Sigmoid colon (tissue), 6 donors: ENCODE measurements at regions not wholly inside any gene's neighbourhood (a gene's known extent, or its start where the extent isn't known, plus 50 kb on each side); places are given as distances from the start of the nearest gene placed in this dataset.

Source experiments
- DNase-seq: peaks from one replicate; pipeline ENCODE4 v3.0.0-alpha.2; 2019
- H3K27ac ChIP-seq, 4 donors: fragments of 200-600 bp; sonication (generic); one replicate each; pipeline ENCODE4 v1.5.1; 2016 to 2019; ENCODE audit warnings: mild to moderate bottlenecking in 1 of 4
- H3K27me3 ChIP-seq, 3 donors: fragments of 200-600 bp; sonication (generic); one replicate each; pipeline ENCODE4 v1.5.1; 2019; ENCODE audit warnings: mild to moderate bottlenecking in 1 of 3
- H3K36me3 ChIP-seq, 4 donors: fragments of 200-600 bp; sonication (generic); one replicate each; pipeline ENCODE4 v1.5.1; 2016 to 2019
- H3K4me1 ChIP-seq, 4 donors: fragments of 200-600 bp; sonication (generic); one replicate each; pipeline ENCODE4 v1.5.1; 2017 to 2019
- H3K4me3 ChIP-seq, 4 donors: fragments of 200-600 bp; sonication (generic); one replicate each; pipeline ENCODE4 v1.5.1; 2017 to 2019; ENCODE audit warnings: mild to moderate bottlenecking in 2 of 4, moderate library complexity in 1 of 4
- H3K9me3 ChIP-seq, 4 donors: fragments of 200-600 bp in 3 of 4; sonication (generic) in 3 of 4; one replicate each; pipeline versions ENCODE4 v1.5.1 to v1.6.1; 2013 to 2019
- CTCF ChIP-seq, 4 experiments: fragments of 450-650 bp in 3 of 4; fragments of 200-600 bp in 1 of 4; IDR thresholded peaks; one replicate each; pipeline ENCODE4 v1.5.1; 2016 to 2019; ENCODE audit warnings: antibody characterized with exemption in 4 of 4, mild to moderate bottlenecking in 3 of 4, moderate library complexity in 2 of 4
- EP300 ChIP-seq, 4 donors: sonication (generic); formaldehyde crosslinking; IDR thresholded peaks; one replicate each; pipeline ENCODE4 v1.6.1; 2017; ENCODE audit warnings: antibody characterized with exemption in 4 of 4
- POLR2A ChIP-seq, 2 donors: fragments of 450-650 bp; IDR thresholded peaks; one replicate each; pipeline ENCODE4 v1.6.1; 2016; ENCODE audit warnings: antibody characterized with exemption in 2 of 2, mild to moderate bottlenecking in 2 of 2, moderate library complexity in 2 of 2
- POLR2AphosphoS5 ChIP-seq, 4 donors: sonication (generic); formaldehyde crosslinking; IDR thresholded peaks; one replicate each; pipeline ENCODE4 v1.6.1; 2017; ENCODE audit warnings: antibody characterized with exemption in 4 of 4
- WGBS, 2 donors: extraction: QIAGEN DNeasy Blood & Tissue Kit; methylation state at CpG; one replicate each; pipeline ENCODE4 v1.1.7; 2013; 5-methylcytosine and 5-hydroxymethylcytosine counted together
- intact Hi-C: fragments of 100-400 bp; cut with DNase I; formaldehyde crosslinking; loops from one replicate; pipeline ENCODE4 v1.15.1; 2023
- donor health status: healthy with polysubstance abuse.
- donor health status: healthy.

GRCh38 chr14:30330033-30330432, 228.9 kb upstream of the G2E3 start:
- Histone ChIP-seq H3K4me1 (no peaks in the 10 kb centered on the region), H3K9me3 (peaks cover 0 to 2% (median 0%) of the 10 kb centered on the region in 4 donors), H3K27me3 (no peaks in the 10 kb centered on the region), H3K4me3 (no peak overlapping the region), H3K27ac (no peak overlapping the region), H3K36me3 (no peaks in the 10 kb centered on the region)
- TF ChIP-seq EP300 (IDR thresholded peaks at IDR 0.05) (no peak), POLR2AphosphoS5 (IDR thresholded peaks at IDR 0.05) (no peak), POLR2A (IDR thresholded peaks at IDR 0.05) (no peak), CTCF (IDR thresholded peaks at IDR 0.05) (no peak)
- DNase-seq: no peak
- intact Hi-C loops: no loop called here
- WGBS, 2 donors: 92 to 93% methylated on average over 6 of the region's 6 CpGs

GRCh38 chr14:30330445-30330844, 228.5 kb upstream of the G2E3 start:
- H3K27me3 ChIP-seq: no peaks in the 10 kb centered on the region
- TF ChIP-seq CTCF (IDR thresholded peaks at IDR 0.05): no peak
- no peak for TF ChIP-seq POLR2A (IDR thresholded peaks at IDR 0.05)
- TF ChIP-seq POLR2AphosphoS5 (IDR thresholded peaks at IDR 0.05): no peak
- intact Hi-C loops: no loop called here
- DNase-seq: no peak
- no peak overlapping the region for H3K4me3 ChIP-seq
- no peak overlapping the region for H3K27ac ChIP-seq
- no peaks in the 10 kb centered on the region for H3K4me1 ChIP-seq
- no peaks in the 10 kb centered on the region for H3K36me3 ChIP-seq
- no peaks in the 10 kb centered on the region for H3K9me3 ChIP-seq

GRCh38 chr14:30331030-30331429, 227.9 kb upstream of the G2E3 start:
- no peaks in the 10 kb centered on the region for H3K27me3 ChIP-seq
- H3K9me3 ChIP-seq: no peaks in the 10 kb centered on the region
- intact Hi-C loops: no loop called here
- H3K4me3 ChIP-seq: no peak overlapping the region
- no peak overlapping the region for H3K27ac ChIP-seq
- DNase-seq: no peak
- no peaks in the 10 kb centered on the region for H3K4me1 ChIP-seq
- TF ChIP-seq POLR2A (IDR thresholded peaks at IDR 0.05) (no peak), POLR2AphosphoS5 (IDR thresholded peaks at IDR 0.05) (no peak), CTCF (IDR thresholded peaks at IDR 0.05) (no peak), EP300 (IDR thresholded peaks at IDR 0.05) (no peak)
- no peaks in the 10 kb centered on the region for H3K36me3 ChIP-seq

- no peak overlapping the region for H3K4me3 ChIP-seq
- intact Hi-C loops: no loop called here
- DNase-seq: no peak
- H3K9me3 ChIP-seq: no peaks in the 10 kb centered on the region
- no peaks in the 10 kb centered on the region for H3K4me1 ChIP-seq
- no peaks in the 10 kb centered on the region for H3K36me3 ChIP-seq
- TF ChIP-seq CTCF (IDR thresholded peaks at IDR 0.05): no peak
- no peak for TF ChIP-seq POLR2A (IDR thresholded peaks at IDR 0.05)
- no peak for TF ChIP-seq EP300 (IDR thresholded peaks at IDR 0.05)
- no peak for TF ChIP-seq POLR2AphosphoS5 (IDR thresholded peaks at IDR 0.05)
- H3K27me3 ChIP-seq: no peaks in the 10 kb centered on the region
- no peak overlapping the region for H3K27ac ChIP-seq
Observed at GRCh38 chr14:30332374-30332773, 226.6 kb upstream of the G2E3 start.

- Histone ChIP-seq H3K27ac (no peak overlapping the region), H3K4me1 (no peaks in the 10 kb centered on the region), H3K4me3 (no peak overlapping the region), H3K27me3 (no peaks in the 10 kb centered on the region), H3K9me3 (no peaks in the 10 kb centered on the region), H3K36me3 (no peaks in the 10 kb centered on the region)
- 34 to 70% methylated on average over 2 of the region's 2 CpGs for WGBS, 2 donors
- TF ChIP-seq CTCF (IDR thresholded peaks at IDR 0.05) (no peak), POLR2A (IDR thresholded peaks at IDR 0.05) (no peak), EP300 (IDR thresholded peaks at IDR 0.05) (no peak), POLR2AphosphoS5 (IDR thresholded peaks at IDR 0.05) (no peak)
- intact Hi-C loops: no loop called here
- no peak for DNase-seq
Observed at GRCh38 chr14:30333934-30334333, 225.0 kb upstream of the G2E3 start.
